GM21515 (cell line): ENCODE measurements at regions not wholly inside any gene's neighbourhood (a gene's known extent, or its start where the extent isn't known, plus 50 kb on each side); places are given as distances from the start of the nearest gene placed in this dataset.

Experiments used
- ATAC-seq: cut with Tn5 transposase; IDR thresholded peaks from one replicate; pipeline ENCODE4 v1.9.1; 2021; ENCODE audit not compliant: unreplicated experiment

DNA sequence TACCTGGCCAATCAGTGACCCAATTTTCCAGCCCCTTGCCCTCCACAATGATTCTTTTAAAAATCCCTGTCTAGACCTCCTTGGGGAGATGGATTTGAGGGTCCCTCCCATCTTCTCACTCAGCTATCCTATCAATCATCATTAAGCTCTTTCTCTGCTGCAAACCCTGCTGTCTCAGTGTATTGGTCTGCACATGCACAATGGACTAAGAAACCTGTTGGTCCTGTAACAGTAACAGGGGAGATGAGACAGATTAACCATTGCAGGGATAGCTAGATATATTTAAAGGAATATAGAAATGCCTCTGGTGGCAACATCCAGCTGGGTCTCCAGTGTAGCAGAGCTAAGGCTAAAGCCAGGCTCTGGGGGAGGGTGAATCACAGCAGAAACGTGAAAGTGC lies 74.6 kb upstream of the CHRNA7 start:
- ATAC-seq = no peak

DNA sequence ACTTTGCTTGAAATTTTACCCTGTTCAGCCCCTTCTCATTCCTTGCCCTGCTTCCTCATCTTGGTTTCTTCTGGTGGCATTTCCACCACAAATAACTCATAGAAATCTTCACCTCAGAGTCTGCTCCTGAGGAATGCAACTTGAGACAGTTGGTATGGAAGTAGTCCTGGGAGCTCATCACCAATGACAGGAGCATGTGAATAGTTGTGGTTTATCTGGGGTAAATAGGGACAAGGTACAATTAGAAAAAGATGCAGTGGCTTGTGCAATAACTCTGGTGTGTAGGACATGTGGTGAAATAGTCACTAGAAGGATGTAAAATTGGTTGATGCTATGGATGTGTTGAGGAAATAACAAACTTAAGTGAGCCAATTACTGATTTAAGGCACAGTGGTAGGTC lies 72.7 kb upstream of the CHRNA7 start:
- ATAC-seq = no peak

DNA sequence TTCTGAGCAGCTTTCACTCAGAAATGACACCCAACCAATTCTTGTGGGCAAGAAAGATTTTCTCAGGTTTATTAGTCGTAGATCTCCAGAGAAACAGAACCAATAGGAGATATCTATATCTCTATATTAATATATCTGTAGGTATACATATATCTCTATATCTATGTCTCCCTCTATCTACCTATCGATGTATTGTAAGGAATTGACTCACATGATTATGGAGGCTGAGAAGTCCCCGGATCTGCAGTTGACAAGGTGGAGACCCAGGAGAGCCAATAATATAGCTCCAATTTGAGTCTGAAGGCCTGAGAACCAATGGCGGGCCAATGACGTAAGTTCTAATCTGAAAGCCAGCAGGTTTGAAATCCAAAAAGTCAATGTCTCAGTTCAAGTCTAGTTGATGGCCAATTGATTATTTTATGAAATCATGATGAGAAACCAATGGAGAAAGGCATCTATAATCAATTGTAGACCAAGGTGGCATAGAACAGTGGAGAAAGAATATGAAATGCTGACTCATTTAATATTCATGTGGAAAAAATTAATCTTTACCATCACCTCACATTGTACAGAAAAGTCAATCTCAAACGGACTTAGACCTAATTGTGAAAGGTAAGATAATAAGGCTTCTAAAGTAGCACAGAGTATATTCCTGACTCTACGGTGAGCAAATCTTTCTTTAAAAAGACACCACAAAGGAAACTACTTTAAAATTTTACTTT lies 65.6 kb upstream of the CHRNA7 start:
- ATAC-seq = no peak

DNA sequence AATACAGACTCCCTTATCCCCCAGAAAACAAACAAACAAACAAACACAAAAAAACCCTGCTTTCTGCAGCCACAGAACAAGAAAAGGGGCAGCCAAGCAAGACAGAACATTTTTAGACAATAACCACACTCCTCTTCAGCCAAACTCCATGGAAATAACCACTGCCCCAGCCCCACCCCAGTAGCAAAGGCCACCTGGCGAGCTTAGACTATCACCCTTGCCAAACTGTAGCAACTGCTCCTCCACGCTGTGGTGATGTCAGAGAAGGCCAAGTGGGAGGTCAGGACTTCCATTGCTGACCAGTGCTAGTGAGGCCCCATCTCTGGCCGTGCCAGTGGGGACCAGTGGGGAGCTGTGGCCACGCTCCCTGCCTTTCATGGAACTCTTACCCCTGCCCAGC lies 60.3 kb upstream of the CHRNA7 start:
- ATAC-seq = no peak

- ATAC-seq = no peak
These were observed 57.1 kb upstream of the CHRNA7 start for GRCh38 chr15:31973197-31973596.

DNA sequence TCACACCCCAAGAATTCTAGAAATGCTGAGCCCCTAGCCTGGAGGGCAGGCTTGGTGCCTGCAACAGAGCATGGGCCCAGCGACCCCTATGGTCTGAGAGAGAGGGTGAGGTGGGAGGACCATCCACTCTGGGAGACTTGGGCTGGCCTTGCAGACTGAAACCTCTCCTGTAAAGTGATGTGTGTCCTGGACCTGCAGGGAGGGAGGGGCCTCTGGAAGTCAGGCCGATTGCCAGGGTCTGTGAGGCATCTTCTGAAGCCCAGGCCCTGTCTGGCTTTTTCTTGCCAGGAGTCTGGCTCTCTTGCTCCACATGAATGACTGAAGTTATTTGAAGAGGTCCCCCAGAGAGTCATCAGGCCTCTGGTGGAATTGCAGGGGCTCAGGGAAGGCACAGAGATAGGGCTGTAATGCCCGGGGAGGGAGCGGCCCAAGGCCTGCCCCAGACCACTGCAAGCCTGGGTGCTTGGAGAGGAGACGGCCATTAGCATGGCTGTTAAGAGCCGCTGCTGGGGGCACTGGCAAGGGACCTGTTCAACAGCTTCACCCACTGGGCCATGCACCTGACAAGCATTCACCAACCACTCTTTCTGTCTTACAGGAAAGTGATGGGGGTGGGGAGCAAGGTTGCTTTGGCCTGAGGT lies 56.0 kb upstream of the CHRNA7 start:
- no peak for ATAC-seq

DNA sequence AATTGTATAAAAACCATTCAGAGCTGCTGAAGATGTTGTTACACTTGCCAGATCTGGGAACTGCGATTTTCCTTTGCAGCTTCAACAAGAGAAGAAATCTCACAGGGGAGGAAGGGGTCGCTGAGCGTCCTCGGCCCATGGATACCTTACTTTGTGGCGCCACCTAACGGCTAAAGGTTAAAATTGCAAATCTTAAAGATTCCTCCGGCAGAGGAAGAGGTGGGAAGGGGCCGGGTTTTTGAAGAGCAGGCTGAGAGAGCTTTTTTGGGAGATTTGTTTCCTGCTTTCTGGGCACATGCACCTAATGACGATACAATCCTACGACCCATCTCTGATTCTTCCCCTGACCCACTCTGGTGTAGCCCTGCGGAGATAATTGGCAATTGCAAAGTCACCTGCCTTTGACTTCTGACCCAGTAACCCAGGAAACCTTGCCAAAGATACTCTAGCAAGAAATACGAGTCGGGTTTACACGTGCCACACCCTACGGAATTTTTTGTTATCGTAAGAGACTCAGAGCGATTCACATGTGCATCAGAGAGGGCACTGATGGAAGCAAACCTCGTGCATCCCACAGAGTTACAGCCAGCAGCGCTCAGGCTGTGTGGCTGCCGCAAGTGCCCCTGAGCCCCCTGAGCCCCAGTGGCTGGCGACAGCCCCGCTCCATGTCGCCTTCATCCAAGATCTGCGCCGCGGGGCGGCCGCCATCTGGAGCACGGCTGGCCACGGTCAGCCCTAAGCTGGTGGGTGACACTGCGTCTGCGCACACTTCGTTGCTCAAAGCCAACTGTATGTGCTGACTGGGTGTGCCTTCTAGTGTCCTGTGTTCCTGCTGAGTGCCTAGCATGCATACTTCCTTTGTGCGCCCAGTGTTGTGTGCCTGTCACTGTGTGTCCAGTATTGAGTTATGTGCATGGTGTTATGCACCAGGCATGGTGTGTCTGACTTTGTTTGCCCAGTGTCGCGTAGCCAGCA lies 55.2 kb upstream of the CHRNA7 start:
- no peak for ATAC-seq

DNA sequence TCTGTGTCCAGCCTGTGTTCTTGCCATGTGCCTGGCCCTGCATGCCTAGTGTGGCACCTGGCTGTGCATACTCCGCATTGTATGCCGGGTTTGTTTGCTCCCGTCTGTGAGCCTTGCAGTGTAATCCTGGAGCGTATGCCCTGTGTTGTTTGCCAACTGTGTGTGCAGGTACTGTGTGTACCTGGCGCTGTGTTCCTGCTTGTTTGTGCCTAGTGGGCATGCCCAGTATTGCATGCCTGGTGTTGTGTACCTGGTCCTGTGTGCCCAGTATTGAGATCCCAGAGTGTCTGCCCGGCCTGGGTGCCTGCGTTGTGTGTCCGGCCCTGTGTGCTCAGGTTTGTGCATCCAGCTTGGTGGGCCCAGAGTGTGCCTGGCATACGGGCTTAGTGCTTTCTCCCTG lies 54.5 kb upstream of the CHRNA7 start:
- no peak for ATAC-seq

- no peak for ATAC-seq
These were observed 53.2 kb upstream of the CHRNA7 start for GRCh38 chr15:31977138-31977537.

GRCh38 chr15:31977812-31978661 lies 52.3 kb upstream of the CHRNA7 start:
- ATAC-seq = peak; percentile 72
